HFFc6 (cell line): ENCODE measurements at regions not wholly inside any gene's neighbourhood (a gene's known extent, or its start where the extent isn't known, plus 50 kb on each side); places are given as distances from the start of the nearest gene placed in this dataset.

Source experiments
- DNase-seq: peaks from one replicate; pipeline ENCODE4 v3.0.0-alpha.2; 2018
- H3K27ac Mint-ChIP-seq: 2 replicates; pipeline ENCODE4 v1.8.0; 2020; ENCODE audit warnings: mild to moderate bottlenecking, mixed read lengths
- H3K27me3 Mint-ChIP-seq: 2 replicates; pipeline ENCODE4 v1.8.0; 2021; ENCODE audit warnings: mild to moderate bottlenecking, moderate library complexity, mixed read lengths; ENCODE audit not compliant: insufficient read depth
- H3K36me3 Mint-ChIP-seq: 2 replicates; pipeline ENCODE4 v1.8.0; 2021; ENCODE audit warnings: low read depth, mixed read lengths
- H3K4me1 Mint-ChIP-seq: 2 replicates; pipeline ENCODE4 v1.8.0; 2020; ENCODE audit warnings: low read depth, mixed read lengths
- H3K4me3 Mint-ChIP-seq: 2 replicates; pipeline ENCODE4 v1.8.0; 2020; ENCODE audit warnings: mild to moderate bottlenecking, moderate library complexity, mixed read lengths
- H3K9me3 Mint-ChIP-seq: 2 replicates; pipeline ENCODE4 v1.8.0; 2020; ENCODE audit warnings: mild to moderate bottlenecking, mixed read lengths
- TF ChIP-seq, protein P1 (sequence below): fragments of 200-600 bp; sonication (generic); IDR thresholded peaks from 2 replicates; pipeline ENCODE4 v1.5.0; 2021; ENCODE audit warnings: antibody characterized with exemption, mild to moderate bottlenecking

DNA sequence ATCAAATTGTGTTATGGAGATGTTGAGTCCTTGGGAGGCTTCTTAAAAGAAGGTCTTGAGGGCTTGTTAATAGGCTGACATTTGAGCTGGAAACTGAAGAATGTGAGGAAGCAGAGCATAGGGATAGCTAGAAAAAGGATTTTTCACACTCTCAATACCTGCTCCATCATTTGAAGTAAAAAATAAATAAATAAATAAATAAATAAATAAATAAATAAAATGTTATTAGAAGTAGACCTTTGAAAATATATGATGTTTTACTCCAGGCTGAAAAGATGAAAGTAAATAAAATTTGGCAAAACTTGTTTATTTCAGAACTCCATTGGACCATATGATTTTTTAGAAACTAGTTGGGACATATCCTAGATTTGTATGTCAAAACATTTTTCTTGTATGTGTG lies 1757.8 kb upstream of the TENM3 start:
- Mint-ChIP-seq H3K27me3 (no peaks in the 10 kb centered on the region; the same call in 1 of the 2 replicates), H3K9me3 (peaks cover 33% of the 10 kb centered on the region), H3K27ac (no peak overlapping the region), H3K36me3 (no peaks in the 10 kb centered on the region), H3K4me1 (no peaks in the 10 kb centered on the region), H3K4me3 (no peak overlapping the region)
- DNase-seq, result no peak
- TF ChIP-seq, protein P1, sequence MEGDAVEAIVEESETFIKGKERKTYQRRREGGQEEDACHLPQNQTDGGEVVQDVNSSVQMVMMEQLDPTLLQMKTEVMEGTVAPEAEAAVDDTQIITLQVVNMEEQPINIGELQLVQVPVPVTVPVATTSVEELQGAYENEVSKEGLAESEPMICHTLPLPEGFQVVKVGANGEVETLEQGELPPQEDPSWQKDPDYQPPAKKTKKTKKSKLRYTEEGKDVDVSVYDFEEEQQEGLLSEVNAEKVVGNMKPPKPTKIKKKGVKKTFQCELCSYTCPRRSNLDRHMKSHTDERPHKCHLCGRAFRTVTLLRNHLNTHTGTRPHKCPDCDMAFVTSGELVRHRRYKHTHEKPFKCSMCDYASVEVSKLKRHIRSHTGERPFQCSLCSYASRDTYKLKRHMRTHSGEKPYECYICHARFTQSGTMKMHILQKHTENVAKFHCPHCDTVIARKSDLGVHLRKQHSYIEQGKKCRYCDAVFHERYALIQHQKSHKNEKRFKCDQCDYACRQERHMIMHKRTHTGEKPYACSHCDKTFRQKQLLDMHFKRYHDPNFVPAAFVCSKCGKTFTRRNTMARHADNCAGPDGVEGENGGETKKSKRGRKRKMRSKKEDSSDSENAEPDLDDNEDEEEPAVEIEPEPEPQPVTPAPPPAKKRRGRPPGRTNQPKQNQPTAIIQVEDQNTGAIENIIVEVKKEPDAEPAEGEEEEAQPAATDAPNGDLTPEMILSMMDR, result no peak

DNA sequence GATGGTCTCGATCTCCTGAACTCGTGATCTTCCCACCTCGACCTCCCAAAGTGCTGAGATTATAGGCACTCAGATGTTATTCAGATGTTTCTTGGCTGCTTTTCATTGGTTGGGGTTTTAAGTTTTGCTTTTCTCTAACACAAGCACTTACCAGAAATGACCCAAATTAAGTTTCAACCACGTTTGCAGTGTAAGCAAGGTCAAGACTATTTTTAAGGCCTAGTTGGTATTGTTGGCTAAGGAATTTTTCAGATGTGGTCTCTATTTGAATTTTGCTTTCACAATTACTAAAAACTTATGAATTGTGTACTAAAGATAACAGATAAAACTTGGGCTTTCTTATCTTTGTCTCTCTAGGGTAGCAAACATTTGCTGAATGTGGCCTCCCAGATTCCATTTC lies 1756.9 kb upstream of the TENM3 start:
- H3K4me1 Mint-ChIP-seq, result no peaks in the 10 kb centered on the region
- H3K4me3 Mint-ChIP-seq, result no peak overlapping the region
- no peak for DNase-seq
- TF ChIP-seq, protein P1, result no peak
- H3K27ac Mint-ChIP-seq, result no peak overlapping the region
- peaks cover 32% of the 10 kb centered on the region for H3K9me3 Mint-ChIP-seq
- H3K27me3 Mint-ChIP-seq, result no peaks in the 10 kb centered on the region
- H3K36me3 Mint-ChIP-seq, result no peaks in the 10 kb centered on the region

DNA sequence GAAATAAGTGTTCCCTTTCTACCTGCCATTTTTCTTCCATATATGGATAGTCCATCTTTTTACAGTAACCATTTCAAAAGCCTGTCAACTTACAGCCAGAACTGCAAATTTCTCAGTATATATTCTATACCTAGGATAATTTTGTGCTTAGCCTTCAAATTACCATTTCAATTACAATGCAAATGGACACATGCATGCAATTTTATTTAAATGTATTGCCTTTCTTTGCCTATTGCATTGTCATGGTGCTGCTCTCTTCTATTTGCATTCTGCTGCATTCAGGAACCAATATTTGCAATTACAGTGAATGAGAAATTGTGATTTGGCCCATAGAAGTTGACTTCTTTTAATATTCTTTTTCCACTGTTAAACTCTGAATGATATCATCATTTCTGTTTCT lies 1753.4 kb upstream of the TENM3 start:
- Mint-ChIP-seq H3K9me3 (peaks cover 38% of the 10 kb centered on the region), H3K36me3 (no peaks in the 10 kb centered on the region), H3K27ac (no peak overlapping the region), H3K4me1 (no peaks in the 10 kb centered on the region), H3K27me3 (no peaks in the 10 kb centered on the region), H3K4me3 (no peak overlapping the region)
- TF ChIP-seq, protein P1, result no peak
- DNase-seq, result no peak

DNA sequence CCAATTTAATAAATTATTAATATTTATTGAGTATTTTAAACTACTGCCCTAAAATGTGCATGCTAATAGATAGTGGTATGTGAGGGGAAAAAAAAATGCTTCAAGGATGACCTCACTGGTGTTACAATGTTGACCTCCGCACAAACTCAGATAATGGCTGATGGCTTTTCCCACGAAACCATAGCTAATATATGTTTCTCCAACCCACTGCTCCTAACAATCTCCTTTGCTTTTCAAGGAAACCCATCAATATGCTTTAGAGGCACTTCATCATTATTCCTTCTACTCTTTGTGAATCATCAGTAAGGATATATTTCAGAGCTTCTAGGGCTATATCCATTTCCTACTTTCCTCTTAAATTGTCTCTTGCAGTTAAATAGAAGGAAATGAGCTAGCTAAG lies 1752.0 kb upstream of the TENM3 start:
- TF ChIP-seq, protein P1, result no peak
- no peaks in the 10 kb centered on the region for H3K36me3 Mint-ChIP-seq
- H3K27me3 Mint-ChIP-seq, result no peaks in the 10 kb centered on the region
- no peak overlapping the region for H3K27ac Mint-ChIP-seq
- H3K4me3 Mint-ChIP-seq, result no peak overlapping the region
- H3K9me3 Mint-ChIP-seq, result peaks cover 38% of the 10 kb centered on the region
- no peak for DNase-seq
- no peaks in the 10 kb centered on the region for H3K4me1 Mint-ChIP-seq

DNA sequence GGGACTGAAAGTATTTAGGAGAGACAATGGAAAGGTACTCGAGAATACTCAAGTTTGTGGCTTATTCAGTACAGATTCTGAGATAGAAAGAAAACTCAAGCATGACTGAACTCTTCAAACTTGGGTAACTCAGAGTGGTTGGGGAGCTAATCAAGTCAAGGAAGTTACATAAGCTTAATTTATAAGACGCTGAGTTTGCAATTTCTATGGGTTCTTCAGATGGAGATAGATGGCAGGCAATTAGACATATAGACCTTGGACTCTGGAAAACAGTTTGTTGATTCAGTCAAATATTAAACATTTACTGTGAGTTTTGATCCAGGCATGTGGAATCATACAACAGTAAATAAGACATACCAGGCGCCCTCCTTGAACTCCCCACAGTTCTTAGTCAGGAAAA lies 1749.9 kb upstream of the TENM3 start:
- Mint-ChIP-seq H3K36me3 (no peaks in the 10 kb centered on the region), H3K9me3 (peaks cover 38% of the 10 kb centered on the region), H3K4me3 (no peak overlapping the region), H3K27ac (no peak overlapping the region), H3K4me1 (no peaks in the 10 kb centered on the region), H3K27me3 (no peaks in the 10 kb centered on the region)
- TF ChIP-seq, protein P1, result no peak
- DNase-seq, result no peak

DNA sequence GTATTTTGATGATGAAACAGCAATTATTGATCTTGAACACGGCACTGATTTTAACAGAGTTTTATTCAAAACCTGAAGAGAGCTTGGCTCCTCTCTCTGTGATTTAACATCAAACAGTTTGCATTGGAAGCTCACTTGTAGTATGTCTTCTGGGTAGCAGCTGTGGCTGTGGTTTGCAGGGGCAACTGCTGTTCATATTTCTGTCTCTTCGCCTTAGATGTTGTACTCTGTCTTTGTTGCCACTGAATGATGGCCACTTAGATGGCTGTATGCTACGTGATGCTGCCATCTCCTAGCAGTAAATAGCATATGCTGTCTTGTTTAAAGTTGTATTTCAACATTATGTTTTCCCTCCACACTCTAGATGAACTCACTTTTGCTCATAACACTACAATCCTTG lies 1743.0 kb upstream of the TENM3 start:
- Mint-ChIP-seq H3K4me3 (no peak overlapping the region), H3K27ac (no peak overlapping the region), H3K27me3 (no peaks in the 10 kb centered on the region), H3K9me3 (peaks cover 40% of the 10 kb centered on the region), H3K36me3 (no peaks in the 10 kb centered on the region), H3K4me1 (no peaks in the 10 kb centered on the region)
- TF ChIP-seq, protein P1, result no peak
- no peak for DNase-seq
